Loucy (cell line): ENCODE measurements at regions not wholly inside any gene's neighbourhood (a gene's known extent, or its start where the extent isn't known, plus 50 kb on each side); places are given as distances from the start of the nearest gene placed in this dataset.

Experiments
- CTCF ChIP-seq: fragments of 200-600 bp; sonication (generic); conservative IDR thresholded peaks from 2 replicates; pipeline ENCODE4 v1.5.1; 2014; ENCODE audit warnings: mild to moderate bottlenecking, antibody characterized with exemption, low read length
- EZH2phosphoT487 ChIP-seq: fragments of 200-600 bp; IDR thresholded peaks from 2 replicates; pipeline ENCODE4 v1.6.1; 2018; ENCODE audit warnings: antibody characterized with exemption, mild to moderate bottlenecking, moderate library complexity, borderline replicate concordance

- TF ChIP-seq CTCF (no peak), EZH2phosphoT487 (no peak)
Observed at GRCh38 chr10:131822013-131822691, 78.7 kb upstream of the PPP2R2D start.
